ENCODE measurements at regions not wholly inside any gene's neighbourhood (a gene's known extent, or its start where the extent isn't known, plus 50 kb on each side); places are given as distances from the start of the nearest gene placed in this dataset.
"Not testable (repeated sequence)": the region's sequence is repeated elsewhere in the genome, so short reads cannot be mapped to it uniquely, and the experiment has no call there.

DNA sequence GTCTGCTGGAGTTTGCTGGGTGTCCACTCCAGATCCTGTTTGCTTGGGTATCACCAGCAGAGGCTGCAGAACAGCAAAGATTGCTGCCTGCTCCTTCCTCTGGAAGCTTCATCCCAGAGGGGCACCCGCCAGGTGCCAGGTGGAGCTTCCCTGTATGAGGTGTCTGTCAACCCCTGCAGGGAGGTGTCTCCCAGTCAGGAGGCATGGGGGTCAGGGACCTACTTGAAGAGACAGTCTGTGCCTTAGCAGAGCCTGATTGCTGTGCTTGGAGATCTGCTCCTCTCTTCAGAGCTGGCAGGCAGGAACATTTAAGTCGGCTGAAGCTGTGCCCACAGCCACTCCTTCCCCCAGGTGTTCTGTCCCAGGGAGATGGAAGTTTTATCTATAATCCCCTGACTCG, 376.8 kb upstream of the POU1F1 start:
- H3K9ac ChIP-seq (replicated peaks; ENCODE audit: extremely low read depth, insufficient read depth, low read length); H3K4me2 ChIP-seq (ENCODE audit: insufficient read depth, low read length); FAIRE-seq; H3K4me3 ChIP-seq (replicated peaks in 1 of 3; ENCODE audit: insufficient read depth in 1 of 3, low read depth in 1 of 3, low read length in 3 of 3); H3K9me1 ChIP-seq (replicated peaks; ENCODE audit: control insufficient read depth, extremely low read depth, insufficient read depth, low read length); H4K20me1 ChIP-seq (replicated peaks; ENCODE audit: control insufficient read depth, extremely low read depth, insufficient read depth, low read length); H3K27me3 ChIP-seq (ENCODE audit: control insufficient read depth in 2 of 2, insufficient read depth in 2 of 2, low read length in 2 of 2); H3K27ac ChIP-seq (ENCODE audit: insufficient read depth, low read depth, low read length); H2AFZ ChIP-seq (ENCODE audit: low read depth, low read length); H3K9me3 ChIP-seq (replicated peaks; ENCODE audit: control insufficient read depth, insufficient read depth, low read length); H3K4me1 ChIP-seq (ENCODE audit: control insufficient read depth, extremely low read depth, insufficient read depth, low read length); intact Hi-C loops (cut with micrococcal nuclease); H3K36me3 ChIP-seq (ENCODE audit: control insufficient read depth in 2 of 2, extremely low read depth in 1 of 2, insufficient read depth in 2 of 2, low read length in 2 of 2); H3K79me2 ChIP-seq (ENCODE audit: control insufficient read depth, insufficient read depth, low read length); POLR2A ChIA-PET; DNase-seq (ENCODE audit: low read depth, low spot score); CTCF ChIA-PET; dilution Hi-C loops (cut with MboI; ENCODE audit: extremely low pct_ligation_motif_present, low sequenced_read_pairs); BruUV-seq (replicated peaks): not testable (repeated sequence)

DNA sequence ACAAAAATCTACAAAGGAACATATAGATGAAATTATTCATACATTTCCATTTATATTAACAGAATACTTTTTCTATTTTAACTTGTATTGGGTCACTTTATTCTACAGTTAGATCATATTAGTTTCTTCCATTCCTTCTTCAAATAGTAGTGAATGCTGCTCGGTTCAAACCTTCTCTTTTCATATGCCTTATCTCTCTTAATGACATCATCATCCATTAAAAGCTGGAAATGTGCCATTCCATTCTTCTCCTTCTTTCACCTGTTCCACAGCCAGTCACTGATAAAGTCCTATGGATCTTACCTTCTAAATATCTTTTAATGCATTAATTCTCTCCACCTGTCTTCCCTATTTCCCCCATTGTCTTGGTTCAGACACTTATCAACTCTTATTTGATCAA, 358.0 kb upstream of the POU1F1 start:
- FAIRE-seq (no peak), DNase-seq (ENCODE audit: low read depth, low spot score) (no peak)
- intact Hi-C loops (cut with micrococcal nuclease) = no loop called here
- no peaks in the 10 kb centered on the region for H3K79me2 ChIP-seq (ENCODE audit: control insufficient read depth, insufficient read depth, low read length)
- dilution Hi-C loops (cut with MboI; ENCODE audit: extremely low pct_ligation_motif_present, low sequenced_read_pairs) = no loop called here
- no peak overlapping the region for H3K4me2 ChIP-seq (ENCODE audit: insufficient read depth, low read length)
- no peaks in the 10 kb centered on the region for H3K9me3 ChIP-seq (replicated peaks; ENCODE audit: control insufficient read depth, insufficient read depth, low read length)
- H3K9me1 ChIP-seq (replicated peaks; ENCODE audit: control insufficient read depth, extremely low read depth, insufficient read depth, low read length) = no peaks in the 10 kb centered on the region
- no peaks in the 10 kb centered on the region for H4K20me1 ChIP-seq (replicated peaks; ENCODE audit: control insufficient read depth, extremely low read depth, insufficient read depth, low read length)
- ChIA-PET POLR2A (no interaction called here), CTCF (no interaction called here)
- TF ChIP-seq, protein P1, sequence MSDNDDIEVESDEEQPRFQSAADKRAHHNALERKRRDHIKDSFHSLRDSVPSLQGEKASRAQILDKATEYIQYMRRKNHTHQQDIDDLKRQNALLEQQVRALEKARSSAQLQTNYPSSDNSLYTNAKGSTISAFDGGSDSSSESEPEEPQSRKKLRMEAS (IDR thresholded peaks at IDR 0.05; ENCODE audit: insufficient read depth, insufficient read length) = no peak
- TF ChIP-seq MYC (IDR thresholded peaks at IDR 0.05; ENCODE audit: low read depth, low read length) (no peak), GATA2 (IDR thresholded peaks at IDR 0.05; ENCODE audit: insufficient read depth, insufficient read length, low read depth, low read length) (no peak), FOS (IDR thresholded peaks at IDR 0.05; ENCODE audit: borderline replicate concordance, insufficient read depth, low read length) (no peak), JUN (IDR thresholded peaks at IDR 0.05; ENCODE audit: borderline replicate concordance, insufficient read depth, insufficient read length, low read depth) (no peak), POLR2A (IDR thresholded peaks at IDR 0.05; ENCODE audit: low read depth, low read length) (no peak), POLR2AphosphoS5 (IDR thresholded peaks at IDR 0.05; ENCODE audit: insufficient read depth, low read depth, low read length) (no peak), EZH2 (IDR thresholded peaks at IDR 0.05; ENCODE audit: borderline replicate concordance, low read depth, low read length, severe bottlenecking) (no peak)
- TF ChIP-seq, protein P2, sequence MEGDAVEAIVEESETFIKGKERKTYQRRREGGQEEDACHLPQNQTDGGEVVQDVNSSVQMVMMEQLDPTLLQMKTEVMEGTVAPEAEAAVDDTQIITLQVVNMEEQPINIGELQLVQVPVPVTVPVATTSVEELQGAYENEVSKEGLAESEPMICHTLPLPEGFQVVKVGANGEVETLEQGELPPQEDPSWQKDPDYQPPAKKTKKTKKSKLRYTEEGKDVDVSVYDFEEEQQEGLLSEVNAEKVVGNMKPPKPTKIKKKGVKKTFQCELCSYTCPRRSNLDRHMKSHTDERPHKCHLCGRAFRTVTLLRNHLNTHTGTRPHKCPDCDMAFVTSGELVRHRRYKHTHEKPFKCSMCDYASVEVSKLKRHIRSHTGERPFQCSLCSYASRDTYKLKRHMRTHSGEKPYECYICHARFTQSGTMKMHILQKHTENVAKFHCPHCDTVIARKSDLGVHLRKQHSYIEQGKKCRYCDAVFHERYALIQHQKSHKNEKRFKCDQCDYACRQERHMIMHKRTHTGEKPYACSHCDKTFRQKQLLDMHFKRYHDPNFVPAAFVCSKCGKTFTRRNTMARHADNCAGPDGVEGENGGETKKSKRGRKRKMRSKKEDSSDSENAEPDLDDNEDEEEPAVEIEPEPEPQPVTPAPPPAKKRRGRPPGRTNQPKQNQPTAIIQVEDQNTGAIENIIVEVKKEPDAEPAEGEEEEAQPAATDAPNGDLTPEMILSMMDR (IDR thresholded peaks at IDR 0.05; ENCODE audit: extremely low read depth in 1 of 2, insufficient read depth in 1 of 2, low read depth in 1 of 2, low read length in 2 of 2) = no peak
- no peak overlapping the region for H3K4me3 ChIP-seq (replicated peaks in 1 of 3; ENCODE audit: insufficient read depth in 1 of 3, low read depth in 1 of 3, low read length in 3 of 3)
- H3K4me1 ChIP-seq (ENCODE audit: control insufficient read depth, extremely low read depth, insufficient read depth, low read length) = no peaks in the 10 kb centered on the region
- no peaks in the 10 kb centered on the region for H3K36me3 ChIP-seq (ENCODE audit: control insufficient read depth in 2 of 2, extremely low read depth in 1 of 2, insufficient read depth in 2 of 2, low read length in 2 of 2)
- H2AFZ ChIP-seq (ENCODE audit: low read depth, low read length) = no peak overlapping the region
- BruUV-seq (replicated peaks) = no TSS peak
- H3K27ac ChIP-seq (ENCODE audit: insufficient read depth, low read depth, low read length) = no peak overlapping the region
- no peaks in the 10 kb centered on the region for H3K27me3 ChIP-seq (ENCODE audit: control insufficient read depth in 2 of 2, insufficient read depth in 2 of 2, low read length in 2 of 2)
- no peak overlapping the region for H3K9ac ChIP-seq (replicated peaks; ENCODE audit: extremely low read depth, insufficient read depth, low read length)
